Osteocyte (in vitro differentiated cells): ENCODE measurements at regions not wholly inside any gene's neighbourhood (a gene's known extent, or its start where the extent isn't known, plus 50 kb on each side); places are given as distances from the start of the nearest gene placed in this dataset.

Experiments used
- DNase-seq: peaks from one replicate; pipeline ENCODE4 v3.0.0; 2021; ENCODE audit warnings: mixed read lengths; ENCODE audit not compliant: unreplicated experiment; ENCODE audit errors: extremely low spot score
- H3K27ac Mint-ChIP-seq: one replicate; pipeline ENCODE4 v1.8.0; 2021; ENCODE audit warnings: mild to moderate bottlenecking, mixed read lengths; ENCODE audit not compliant: unreplicated experiment
- H3K27me3 Mint-ChIP-seq: one replicate; pipeline ENCODE4 v1.8.0; 2021; ENCODE audit warnings: mixed read lengths; ENCODE audit not compliant: unreplicated experiment
- H3K36me3 Mint-ChIP-seq: one replicate; pipeline ENCODE4 v1.8.0; 2021; ENCODE audit warnings: mixed read lengths; ENCODE audit not compliant: unreplicated experiment
- H3K4me1 Mint-ChIP-seq: one replicate; pipeline ENCODE4 v1.8.0; 2021; ENCODE audit warnings: mixed read lengths; ENCODE audit not compliant: unreplicated experiment
- H3K4me3 Mint-ChIP-seq: one replicate; pipeline ENCODE4 v1.8.0; 2021; ENCODE audit warnings: mild to moderate bottlenecking, moderate library complexity, mixed read lengths; ENCODE audit not compliant: unreplicated experiment
- H3K9me3 Mint-ChIP-seq: one replicate; pipeline ENCODE4 v1.8.0; 2021; ENCODE audit warnings: mixed read lengths; ENCODE audit not compliant: unreplicated experiment
- TF ChIP-seq, protein P1 (sequence below): fragments of 200-600 bp; sonication (generic); IDR thresholded peaks from 2 replicates; pipeline ENCODE4 v1.5.0; 2021; ENCODE audit warnings: antibody characterized with exemption, mild to moderate bottlenecking, moderate library complexity

DNA sequence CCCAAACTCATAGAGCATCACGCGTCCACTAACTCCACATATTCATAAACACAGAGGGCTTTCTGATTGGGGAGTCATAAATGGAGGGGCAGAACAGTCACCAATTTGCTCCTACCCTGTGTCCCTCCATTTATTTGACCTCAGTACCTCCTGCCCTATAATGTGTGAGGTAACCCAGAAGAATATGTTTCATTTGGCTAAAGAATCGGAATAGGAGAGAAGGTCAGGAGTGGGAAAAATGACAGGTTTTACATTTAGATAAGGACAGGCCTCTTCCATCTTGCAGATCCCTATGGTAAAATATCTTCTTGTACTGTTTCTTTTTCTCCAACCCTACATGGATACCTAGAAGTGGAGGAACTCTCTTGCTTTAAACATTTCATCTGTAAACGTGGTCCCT is 578.0 kb downstream of the TUSC7 start:
- no peaks in the 10 kb centered on the region for H3K9me3 Mint-ChIP-seq
- peaks cover 9% of the 10 kb centered on the region for H3K27me3 Mint-ChIP-seq
- no peaks in the 10 kb centered on the region for H3K36me3 Mint-ChIP-seq
- DNase-seq: no peak
- no peak overlapping the region for H3K4me3 Mint-ChIP-seq
- TF ChIP-seq, protein P1, sequence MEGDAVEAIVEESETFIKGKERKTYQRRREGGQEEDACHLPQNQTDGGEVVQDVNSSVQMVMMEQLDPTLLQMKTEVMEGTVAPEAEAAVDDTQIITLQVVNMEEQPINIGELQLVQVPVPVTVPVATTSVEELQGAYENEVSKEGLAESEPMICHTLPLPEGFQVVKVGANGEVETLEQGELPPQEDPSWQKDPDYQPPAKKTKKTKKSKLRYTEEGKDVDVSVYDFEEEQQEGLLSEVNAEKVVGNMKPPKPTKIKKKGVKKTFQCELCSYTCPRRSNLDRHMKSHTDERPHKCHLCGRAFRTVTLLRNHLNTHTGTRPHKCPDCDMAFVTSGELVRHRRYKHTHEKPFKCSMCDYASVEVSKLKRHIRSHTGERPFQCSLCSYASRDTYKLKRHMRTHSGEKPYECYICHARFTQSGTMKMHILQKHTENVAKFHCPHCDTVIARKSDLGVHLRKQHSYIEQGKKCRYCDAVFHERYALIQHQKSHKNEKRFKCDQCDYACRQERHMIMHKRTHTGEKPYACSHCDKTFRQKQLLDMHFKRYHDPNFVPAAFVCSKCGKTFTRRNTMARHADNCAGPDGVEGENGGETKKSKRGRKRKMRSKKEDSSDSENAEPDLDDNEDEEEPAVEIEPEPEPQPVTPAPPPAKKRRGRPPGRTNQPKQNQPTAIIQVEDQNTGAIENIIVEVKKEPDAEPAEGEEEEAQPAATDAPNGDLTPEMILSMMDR: no peak
- no peak overlapping the region for H3K27ac Mint-ChIP-seq
- H3K4me1 Mint-ChIP-seq: peaks cover 10% of the 10 kb centered on the region

DNA sequence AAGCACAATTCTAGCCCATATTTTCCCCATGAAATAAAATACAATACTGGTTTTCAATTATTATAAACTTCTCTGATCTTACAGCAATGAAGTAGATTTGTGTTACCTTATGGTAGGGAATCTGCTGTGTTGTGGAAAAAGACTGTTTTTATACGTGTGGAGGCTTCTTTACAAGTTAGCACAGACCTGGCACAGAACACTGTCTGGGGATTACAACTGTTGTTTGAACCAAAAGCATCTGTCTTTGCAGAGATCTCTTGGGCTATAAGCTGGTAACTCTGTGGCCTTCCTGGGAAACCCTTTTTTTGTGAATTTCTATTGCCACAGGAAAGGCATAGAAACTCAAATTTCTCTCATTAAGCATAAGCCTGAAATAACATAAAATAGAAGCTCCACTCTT is 581.9 kb downstream of the TUSC7 start:
- H3K4me1 Mint-ChIP-seq: peaks cover 10% of the 10 kb centered on the region
- H3K4me3 Mint-ChIP-seq: no peak overlapping the region
- H3K27ac Mint-ChIP-seq: no peak overlapping the region
- peaks cover 3% of the 10 kb centered on the region for H3K27me3 Mint-ChIP-seq
- DNase-seq: no peak
- H3K9me3 Mint-ChIP-seq: no peaks in the 10 kb centered on the region
- TF ChIP-seq, protein P1: no peak
- no peaks in the 10 kb centered on the region for H3K36me3 Mint-ChIP-seq

DNA sequence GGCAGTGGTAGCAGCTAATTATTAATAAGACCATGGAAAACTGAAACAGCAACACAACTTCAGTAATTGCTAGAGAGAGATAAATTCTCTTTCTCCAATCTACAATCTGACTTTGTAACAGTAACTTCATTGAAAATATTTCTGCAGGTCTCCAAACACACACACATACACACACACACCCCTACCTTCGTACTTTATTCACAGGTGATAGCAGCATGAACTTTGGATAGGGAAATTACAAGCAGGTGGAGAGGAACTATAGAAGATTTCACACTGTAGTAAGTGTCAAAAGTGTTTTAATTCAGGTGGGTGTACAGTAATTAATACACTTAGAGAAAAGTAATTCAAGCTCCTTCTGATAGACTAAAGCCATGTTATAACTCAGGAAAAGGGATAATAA is 587.5 kb downstream of the TUSC7 start:
- no peaks in the 10 kb centered on the region for H3K36me3 Mint-ChIP-seq
- no peaks in the 10 kb centered on the region for H3K4me1 Mint-ChIP-seq
- TF ChIP-seq, protein P1: no peak
- no peak overlapping the region for H3K4me3 Mint-ChIP-seq
- no peaks in the 10 kb centered on the region for H3K9me3 Mint-ChIP-seq
- peaks cover 25% of the 10 kb centered on the region for H3K27me3 Mint-ChIP-seq
- no peak for DNase-seq
- no peak overlapping the region for H3K27ac Mint-ChIP-seq

DNA sequence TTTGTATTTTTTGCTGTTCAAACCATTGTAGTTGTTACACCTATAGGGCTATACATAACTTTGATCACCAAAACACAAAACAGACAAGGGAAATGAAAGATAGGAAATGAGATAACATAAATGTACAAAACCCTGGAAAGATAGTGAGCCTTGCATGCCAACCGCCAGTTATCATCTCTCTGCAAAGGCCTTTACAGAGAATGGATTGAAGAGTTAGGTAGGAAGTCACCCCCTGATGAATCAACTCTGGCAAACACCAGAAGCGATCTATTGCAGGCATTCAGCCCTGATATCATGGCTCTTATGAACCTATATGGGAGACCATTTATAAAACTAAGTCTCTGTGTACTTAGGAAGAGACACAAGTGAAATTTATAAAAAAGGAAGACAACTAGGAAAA is 588.0 kb downstream of the TUSC7 start:
- no peak overlapping the region for H3K4me3 Mint-ChIP-seq
- no peaks in the 10 kb centered on the region for H3K4me1 Mint-ChIP-seq
- H3K9me3 Mint-ChIP-seq: no peaks in the 10 kb centered on the region
- no peak for DNase-seq
- TF ChIP-seq, protein P1: no peak
- no peak overlapping the region for H3K27ac Mint-ChIP-seq
- H3K27me3 Mint-ChIP-seq: peaks cover 25% of the 10 kb centered on the region
- no peaks in the 10 kb centered on the region for H3K36me3 Mint-ChIP-seq

DNA sequence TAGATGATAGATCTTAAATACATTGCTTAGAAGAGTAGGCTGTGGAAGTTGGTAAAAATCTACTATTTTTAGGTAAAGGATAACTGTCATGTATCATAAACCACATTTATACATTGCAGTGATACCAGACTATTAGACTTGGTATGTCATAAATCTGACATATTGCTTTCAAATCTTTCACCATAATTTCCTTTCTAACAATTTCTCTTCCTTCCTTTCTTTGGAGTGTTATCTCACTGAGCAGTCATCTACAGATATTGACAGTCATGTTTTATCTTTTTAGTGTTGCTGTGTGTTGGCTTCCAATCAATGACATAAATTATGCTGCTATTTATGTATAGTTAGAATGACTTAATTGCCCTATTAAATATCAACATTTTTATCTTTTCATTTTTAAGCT is 588.7 kb downstream of the TUSC7 start:
- Mint-ChIP-seq H3K36me3 (no peaks in the 10 kb centered on the region), H3K27me3 (peaks cover 25% of the 10 kb centered on the region), H3K27ac (no peak overlapping the region), H3K4me1 (no peaks in the 10 kb centered on the region), H3K4me3 (no peak overlapping the region), H3K9me3 (no peaks in the 10 kb centered on the region)
- TF ChIP-seq, protein P1: no peak
- no peak for DNase-seq
